Liver (tissue), 8 donors: ENCODE measurements at regions not wholly inside any gene's neighbourhood (a gene's known extent, or its start where the extent isn't known, plus 50 kb on each side); places are given as distances from the start of the nearest gene placed in this dataset.

Experiments used
- DNase-seq: peaks from one replicate; pipeline ENCODE4 v3.0.0-alpha.2; 2017; ENCODE audit warnings: low spot score
- H3K27ac ChIP-seq, 2 donors: one replicate each; pipeline ENCODE4 v1.7.0; 2013; ENCODE audit warnings: inconsistent platforms in 2 of 2, low read length in 2 of 2, control low read depth in 1 of 2, low read depth in 1 of 2, mild to moderate bottlenecking in 1 of 2
- H3K27me3 ChIP-seq, 4 donors: one replicate each; pipeline versions ENCODE4 v1.6.1 to v1.7.0; 2013; ENCODE audit warnings: low read length in 3 of 4, inconsistent platforms in 1 of 4, mild to moderate bottlenecking in 1 of 4, moderate library complexity in 1 of 4; ENCODE audit not compliant: control insufficient read depth in 4 of 4, insufficient read depth in 4 of 4
- H3K36me3 ChIP-seq, 4 donors: one replicate each; pipeline versions ENCODE4 v1.6.1 to v1.7.0; 2013; ENCODE audit warnings: low read length in 3 of 4, mild to moderate bottlenecking in 3 of 4, low read depth in 1 of 4, moderate library complexity in 1 of 4; ENCODE audit not compliant: control insufficient read depth in 4 of 4, insufficient read depth in 3 of 4
- H3K4me1 ChIP-seq, 4 donors: one replicate each; pipeline versions ENCODE4 v1.6.1 to v1.7.0; 2013; ENCODE audit warnings: low read length in 3 of 4, mild to moderate bottlenecking in 3 of 4, moderate library complexity in 1 of 4; ENCODE audit not compliant: control insufficient read depth in 4 of 4, insufficient read depth in 4 of 4
- H3K4me3 ChIP-seq, 3 donors: one replicate each; pipeline versions ENCODE4 v1.6.1 to v1.7.0; 2013; ENCODE audit warnings: low read length in 3 of 3, control low read depth in 1 of 3, low read depth in 1 of 3, mild to moderate bottlenecking in 1 of 3
- H3K9ac ChIP-seq, 2 donors: one replicate each; pipeline ENCODE4 v1.7.0; 2013; ENCODE audit warnings: low read length in 2 of 2, mild to moderate bottlenecking in 2 of 2, moderate library complexity in 2 of 2, control low read depth in 1 of 2, low read depth in 1 of 2
- H3K9me3 ChIP-seq, 4 donors: one replicate each; pipeline versions ENCODE4 v1.6.1 to v1.7.0; 2013; ENCODE audit warnings: low read length in 3 of 4; ENCODE audit not compliant: control insufficient read depth in 4 of 4
- EGR1 ChIP-seq, 2 donors: IDR thresholded peaks; 2 replicates each; pipeline ENCODE4 v1.6.1; 2016 to 2018; ENCODE audit warnings: antibody characterized with exemption in 2 of 2, low read depth in 2 of 2
- FOXA1 ChIP-seq: IDR thresholded peaks from 2 replicates; pipeline ENCODE4 v1.6.1; 2016; ENCODE audit warnings: antibody characterized with exemption
- FOXA2 ChIP-seq: IDR thresholded peaks from 2 replicates; pipeline ENCODE4 v1.6.1; 2016; ENCODE audit warnings: antibody characterized with exemption
- GABPA ChIP-seq, 2 donors: IDR thresholded peaks in 1 of 2; conservative IDR thresholded peaks in 1 of 2; 2 replicates each; pipeline ENCODE4 v1.6.1; 2016; ENCODE audit warnings: antibody characterized with exemption in 2 of 2, mild to moderate bottlenecking in 1 of 2, moderate library complexity in 1 of 2
- HNF4A ChIP-seq, 2 donors: conservative IDR thresholded peaks; 2 replicates each; pipeline ENCODE4 v1.6.1; 2016; ENCODE audit warnings: antibody characterized with exemption in 2 of 2, mild to moderate bottlenecking in 2 of 2
- HNF4G ChIP-seq: IDR thresholded peaks from 2 replicates; pipeline ENCODE4 v1.6.1; 2016; ENCODE audit warnings: antibody characterized with exemption
- JUND ChIP-seq, 2 donors: IDR thresholded peaks; 2 replicates each; pipeline ENCODE4 v1.6.1; 2016; ENCODE audit warnings: antibody characterized with exemption in 2 of 2
- NR2F2 ChIP-seq: IDR thresholded peaks from 2 replicates; pipeline ENCODE4 v1.6.1; 2016; ENCODE audit warnings: antibody characterized with exemption
- RXRA ChIP-seq, 2 donors: IDR thresholded peaks; 2 replicates each; pipeline ENCODE4 v1.6.1; 2017 to 2018; ENCODE audit warnings: antibody characterized with exemption in 2 of 2, mild to moderate bottlenecking in 1 of 2
- SP1 ChIP-seq: IDR thresholded peaks from 2 replicates; pipeline ENCODE4 v1.6.1; 2018; ENCODE audit warnings: antibody characterized with exemption, mild to moderate bottlenecking
- TAF1 ChIP-seq: conservative IDR thresholded peaks from 2 replicates; pipeline ENCODE4 v1.6.1; 2016; ENCODE audit warnings: antibody characterized with exemption, mild to moderate bottlenecking
- YY1 ChIP-seq: IDR thresholded peaks from 2 replicates; pipeline ENCODE4 v1.6.1; 2016; ENCODE audit warnings: antibody characterized with exemption, mild to moderate bottlenecking
- WGBS: extraction: QIAGEN DNeasy Blood & Tissue Kit; methylation state at CpG from one replicate; pipeline ENCODE4 v1.1.7; 2013; 5-methylcytosine and 5-hydroxymethylcytosine counted together
- TF ChIP-seq, protein P1 (sequence below): IDR thresholded peaks from 2 replicates; pipeline ENCODE4 v1.6.1; 2016; ENCODE audit warnings: antibody characterized with exemption
- TF ChIP-seq, protein P2 (sequence below): IDR thresholded peaks from 2 replicates; pipeline ENCODE4 v1.6.1; 2016; ENCODE audit warnings: antibody characterized with exemption
- TF ChIP-seq, protein P3 (sequence below): IDR thresholded peaks from 2 replicates; pipeline ENCODE4 v1.6.1; 2016; ENCODE audit warnings: antibody characterized with exemption
- TF ChIP-seq, protein P4 (sequence below): fragments of 150-350 bp; IDR thresholded peaks from 2 replicates; pipeline ENCODE4 v1.5.1; 2017; ENCODE audit warnings: improper control_type of control experiment, low read depth, low read length; ENCODE audit not compliant: missing input control
- TF ChIP-seq, protein P5 (sequence below): IDR thresholded peaks from 2 replicates; pipeline ENCODE4 v1.6.1; 2016; ENCODE audit warnings: antibody characterized with exemption, mild to moderate bottlenecking
- donor health status: healthy.
- donor health status: healthy.
- donor health status: healthy.
- donor health status: healthy.
- donor health status: healthy.

DNA sequence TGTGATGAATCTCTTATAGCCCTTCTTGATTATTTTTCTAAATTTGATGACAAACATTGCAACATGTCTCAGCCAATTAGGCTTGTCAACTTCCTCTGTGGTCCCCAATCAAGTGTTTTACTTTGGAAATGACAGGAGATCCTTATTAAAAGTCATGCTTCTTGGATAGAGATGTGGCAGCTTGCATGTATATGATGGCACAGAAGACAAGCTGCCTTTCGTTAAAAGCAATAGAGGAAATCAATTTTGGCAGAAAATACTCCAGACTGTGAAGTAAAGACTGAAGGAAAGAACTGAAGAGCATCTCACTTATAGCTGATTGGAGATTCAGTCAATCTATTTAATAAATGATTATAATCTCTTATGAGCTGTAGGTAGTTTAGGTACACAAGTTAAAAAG lies 419.6 kb downstream of the PCDH7 start:
- Histone ChIP-seq H3K4me1 (no peaks in the 10 kb centered on the region), H3K9me3 (no peaks in the 10 kb centered on the region), H3K9ac (no peak overlapping the region), H3K36me3 (no peaks in the 10 kb centered on the region), H3K27ac (no peak overlapping the region), H3K4me3 (no peak overlapping the region), H3K27me3 (no peaks in the 10 kb centered on the region)
- DNase-seq, result no peak
- WGBS, result 45% methylated on average over 1 of the region's 1 CpG
- TF ChIP-seq RXRA (IDR thresholded peaks at IDR 0.05) (no peak), FOXA1 (no peak), GABPA (IDR thresholded peaks at IDR 0.05 in 1 of 2, conservative IDR thresholded peaks at IDR 0.05 in 1 of 2) (no peak), TAF1 (no peak)
- TF ChIP-seq, protein P1, sequence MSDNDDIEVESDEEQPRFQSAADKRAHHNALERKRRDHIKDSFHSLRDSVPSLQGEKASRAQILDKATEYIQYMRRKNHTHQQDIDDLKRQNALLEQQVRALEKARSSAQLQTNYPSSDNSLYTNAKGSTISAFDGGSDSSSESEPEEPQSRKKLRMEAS, result no peak

DNA sequence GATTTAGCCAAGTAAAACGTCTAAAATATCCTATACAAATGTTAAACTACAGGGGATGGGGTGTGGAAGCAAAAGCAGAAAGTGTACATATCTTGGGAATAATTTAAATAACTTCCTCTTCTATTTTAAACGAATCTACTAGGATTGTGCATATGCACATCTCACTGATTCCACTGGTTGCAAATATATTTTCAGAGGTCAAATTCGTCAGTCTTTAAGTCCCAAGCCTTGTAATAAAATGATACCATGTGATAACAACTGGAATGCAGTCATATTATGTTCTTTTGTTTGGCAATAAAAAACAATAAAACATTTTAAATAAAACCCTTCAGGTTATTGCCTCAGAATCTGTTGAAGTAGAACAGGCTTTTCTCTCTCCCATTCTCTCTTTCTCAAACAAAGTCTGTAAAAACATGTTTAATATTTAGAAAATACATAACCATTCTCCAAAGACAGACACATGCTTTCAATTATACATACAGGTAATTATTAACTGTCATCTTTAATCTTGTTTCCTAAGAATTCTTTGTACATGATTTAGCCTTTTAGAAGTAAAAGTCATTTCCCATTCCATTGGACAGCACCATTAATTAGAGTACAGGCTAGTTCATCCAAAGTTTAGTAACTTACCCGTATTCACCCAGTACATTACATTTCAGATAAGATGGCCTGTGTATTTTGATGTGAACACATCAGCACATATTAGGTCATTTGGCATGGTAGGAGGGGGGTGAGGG lies 421.1 kb downstream of the PCDH7 start:
- WGBS, result 53% methylated on average over 4 of the region's 4 CpGs
- DNase-seq, result no peak
- Histone ChIP-seq H3K27ac (no peak overlapping the region), H3K4me1 (no peaks in the 10 kb centered on the region), H3K9ac (no peak overlapping the region), H3K27me3 (no peaks in the 10 kb centered on the region), H3K36me3 (no peaks in the 10 kb centered on the region), H3K4me3 (no peak overlapping the region), H3K9me3 (no peaks in the 10 kb centered on the region)
- TF ChIP-seq, protein P2, sequence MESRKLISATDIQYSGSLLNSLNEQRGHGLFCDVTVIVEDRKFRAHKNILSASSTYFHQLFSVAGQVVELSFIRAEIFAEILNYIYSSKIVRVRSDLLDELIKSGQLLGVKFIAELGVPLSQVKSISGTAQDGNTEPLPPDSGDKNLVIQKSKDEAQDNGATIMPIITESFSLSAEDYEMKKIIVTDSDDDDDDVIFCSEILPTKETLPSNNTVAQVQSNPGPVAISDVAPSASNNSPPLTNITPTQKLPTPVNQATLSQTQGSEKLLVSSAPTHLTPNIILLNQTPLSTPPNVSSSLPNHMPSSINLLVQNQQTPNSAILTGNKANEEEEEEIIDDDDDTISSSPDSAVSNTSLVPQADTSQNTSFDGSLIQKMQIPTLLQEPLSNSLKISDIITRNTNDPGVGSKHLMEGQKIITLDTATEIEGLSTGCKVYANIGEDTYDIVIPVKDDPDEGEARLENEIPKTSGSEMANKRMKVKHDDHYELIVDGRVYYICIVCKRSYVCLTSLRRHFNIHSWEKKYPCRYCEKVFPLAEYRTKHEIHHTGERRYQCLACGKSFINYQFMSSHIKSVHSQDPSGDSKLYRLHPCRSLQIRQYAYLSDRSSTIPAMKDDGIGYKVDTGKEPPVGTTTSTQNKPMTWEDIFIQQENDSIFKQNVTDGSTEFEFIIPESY, result no peak
- TF ChIP-seq, protein P3, sequence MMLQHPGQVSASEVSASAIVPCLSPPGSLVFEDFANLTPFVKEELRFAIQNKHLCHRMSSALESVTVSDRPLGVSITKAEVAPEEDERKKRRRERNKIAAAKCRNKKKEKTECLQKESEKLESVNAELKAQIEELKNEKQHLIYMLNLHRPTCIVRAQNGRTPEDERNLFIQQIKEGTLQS, result no peak
- TF ChIP-seq JUND (IDR thresholded peaks at IDR 0.05) (no peak), EGR1 (IDR thresholded peaks at IDR 0.05; ENCODE audit: low read depth in 2 of 2) (no peak), RXRA (IDR thresholded peaks at IDR 0.05) (no peak), HNF4G (no peak), HNF4A (conservative IDR thresholded peaks at IDR 0.05) (no peak), TAF1 (no peak), GABPA (IDR thresholded peaks at IDR 0.05 in 1 of 2, conservative IDR thresholded peaks at IDR 0.05 in 1 of 2) (no peak), NR2F2 (no peak), FOXA1 (no peak), YY1 (no peak), FOXA2 (no peak), SP1 (no peak)
- TF ChIP-seq, protein P4, sequence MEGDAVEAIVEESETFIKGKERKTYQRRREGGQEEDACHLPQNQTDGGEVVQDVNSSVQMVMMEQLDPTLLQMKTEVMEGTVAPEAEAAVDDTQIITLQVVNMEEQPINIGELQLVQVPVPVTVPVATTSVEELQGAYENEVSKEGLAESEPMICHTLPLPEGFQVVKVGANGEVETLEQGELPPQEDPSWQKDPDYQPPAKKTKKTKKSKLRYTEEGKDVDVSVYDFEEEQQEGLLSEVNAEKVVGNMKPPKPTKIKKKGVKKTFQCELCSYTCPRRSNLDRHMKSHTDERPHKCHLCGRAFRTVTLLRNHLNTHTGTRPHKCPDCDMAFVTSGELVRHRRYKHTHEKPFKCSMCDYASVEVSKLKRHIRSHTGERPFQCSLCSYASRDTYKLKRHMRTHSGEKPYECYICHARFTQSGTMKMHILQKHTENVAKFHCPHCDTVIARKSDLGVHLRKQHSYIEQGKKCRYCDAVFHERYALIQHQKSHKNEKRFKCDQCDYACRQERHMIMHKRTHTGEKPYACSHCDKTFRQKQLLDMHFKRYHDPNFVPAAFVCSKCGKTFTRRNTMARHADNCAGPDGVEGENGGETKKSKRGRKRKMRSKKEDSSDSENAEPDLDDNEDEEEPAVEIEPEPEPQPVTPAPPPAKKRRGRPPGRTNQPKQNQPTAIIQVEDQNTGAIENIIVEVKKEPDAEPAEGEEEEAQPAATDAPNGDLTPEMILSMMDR, result no peak
- TF ChIP-seq, protein P5, sequence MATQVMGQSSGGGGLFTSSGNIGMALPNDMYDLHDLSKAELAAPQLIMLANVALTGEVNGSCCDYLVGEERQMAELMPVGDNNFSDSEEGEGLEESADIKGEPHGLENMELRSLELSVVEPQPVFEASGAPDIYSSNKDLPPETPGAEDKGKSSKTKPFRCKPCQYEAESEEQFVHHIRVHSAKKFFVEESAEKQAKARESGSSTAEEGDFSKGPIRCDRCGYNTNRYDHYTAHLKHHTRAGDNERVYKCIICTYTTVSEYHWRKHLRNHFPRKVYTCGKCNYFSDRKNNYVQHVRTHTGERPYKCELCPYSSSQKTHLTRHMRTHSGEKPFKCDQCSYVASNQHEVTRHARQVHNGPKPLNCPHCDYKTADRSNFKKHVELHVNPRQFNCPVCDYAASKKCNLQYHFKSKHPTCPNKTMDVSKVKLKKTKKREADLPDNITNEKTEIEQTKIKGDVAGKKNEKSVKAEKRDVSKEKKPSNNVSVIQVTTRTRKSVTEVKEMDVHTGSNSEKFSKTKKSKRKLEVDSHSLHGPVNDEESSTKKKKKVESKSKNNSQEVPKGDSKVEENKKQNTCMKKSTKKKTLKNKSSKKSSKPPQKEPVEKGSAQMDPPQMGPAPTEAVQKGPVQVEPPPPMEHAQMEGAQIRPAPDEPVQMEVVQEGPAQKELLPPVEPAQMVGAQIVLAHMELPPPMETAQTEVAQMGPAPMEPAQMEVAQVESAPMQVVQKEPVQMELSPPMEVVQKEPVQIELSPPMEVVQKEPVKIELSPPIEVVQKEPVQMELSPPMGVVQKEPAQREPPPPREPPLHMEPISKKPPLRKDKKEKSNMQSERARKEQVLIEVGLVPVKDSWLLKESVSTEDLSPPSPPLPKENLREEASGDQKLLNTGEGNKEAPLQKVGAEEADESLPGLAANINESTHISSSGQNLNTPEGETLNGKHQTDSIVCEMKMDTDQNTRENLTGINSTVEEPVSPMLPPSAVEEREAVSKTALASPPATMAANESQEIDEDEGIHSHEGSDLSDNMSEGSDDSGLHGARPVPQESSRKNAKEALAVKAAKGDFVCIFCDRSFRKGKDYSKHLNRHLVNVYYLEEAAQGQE, result no peak
- TF ChIP-seq, protein P1, result no peak
